GM23248 (cell line): ENCODE measurements at regions not wholly inside any gene's neighbourhood (a gene's known extent, or its start where the extent isn't known, plus 50 kb on each side); places are given as distances from the start of the nearest gene placed in this dataset.

Source experiments
- DNase-seq: peaks from one replicate; pipeline ENCODE4 v3.0.0-alpha.2; 2015
- H2AFZ ChIP-seq: fragments of 200-600 bp; sonication (generic); 2 replicates; pipeline ENCODE4 v1.6.1; 2016; ENCODE audit warnings: antibody characterized with exemption
- H3F3A ChIP-seq: fragments of 200-600 bp; sonication (generic); 2 replicates; pipeline ENCODE4 v1.6.1; 2016; ENCODE audit warnings: mild to moderate bottlenecking, antibody characterized with exemption, mixed run types; ENCODE audit not compliant: insufficient read depth
- H3K27ac ChIP-seq: fragments of 200-600 bp; sonication (generic); 2 replicates; pipeline ENCODE4 v1.5.1; 2016; ENCODE audit warnings: mild to moderate bottlenecking
- H3K27me3 ChIP-seq: fragments of 200-600 bp; sonication (generic); replicated peaks from 2 replicates; pipeline ENCODE4 v1.6.1; 2016; ENCODE audit warnings: mild to moderate bottlenecking; ENCODE audit not compliant: insufficient read depth
- H3K36me3 ChIP-seq: fragments of 200-600 bp; sonication (generic); 2 replicates; pipeline ENCODE4 v1.6.1; 2016; ENCODE audit warnings: low read depth, mild to moderate bottlenecking
- H3K4me1 ChIP-seq: fragments of 200-600 bp; sonication (generic); 2 replicates; pipeline ENCODE4 v1.6.1; 2016; ENCODE audit warnings: mild to moderate bottlenecking; ENCODE audit not compliant: insufficient read depth
- H3K4me2 ChIP-seq: fragments of 200-600 bp; sonication (generic); one replicate; pipeline ENCODE4 v1.6.1; 2016; ENCODE audit warnings: mild to moderate bottlenecking; ENCODE audit not compliant: unreplicated experiment
- H3K4me3 ChIP-seq: fragments of 200-600 bp; sonication (generic); 2 replicates; pipeline ENCODE4 v1.5.1; 2016; ENCODE audit warnings: mild to moderate bottlenecking
- H3K79me2 ChIP-seq: fragments of 200-600 bp; sonication (generic); 2 replicates; pipeline ENCODE4 v1.6.1; 2016; ENCODE audit warnings: mild to moderate bottlenecking; ENCODE audit not compliant: insufficient read depth
- H3K9ac ChIP-seq: fragments of 200-600 bp; sonication (generic); 2 replicates; pipeline ENCODE4 v1.6.1; 2016; ENCODE audit warnings: mild to moderate bottlenecking
- H3K9me2 ChIP-seq: fragments of 200-600 bp; sonication (generic); 2 replicates; pipeline ENCODE4 v1.6.1; 2016; ENCODE audit warnings: mixed run types, mild to moderate bottlenecking, moderate library complexity; ENCODE audit not compliant: insufficient read depth
- H3K9me3 ChIP-seq: fragments of 200-600 bp; sonication (generic); one replicate; pipeline ENCODE4 v1.6.1; 2017; ENCODE audit warnings: low read depth
- H4K20me1 ChIP-seq: fragments of 200-600 bp; sonication (generic); 2 replicates; pipeline ENCODE4 v1.6.0; 2016; ENCODE audit not compliant: insufficient read depth
- EZH2 ChIP-seq: fragments of 200-600 bp; sonication (generic); IDR thresholded peaks from 2 replicates; pipeline ENCODE4 v1.6.1; 2018; ENCODE audit warnings: antibody characterized with exemption, mild to moderate bottlenecking; ENCODE audit not compliant: insufficient read depth, poor library complexity, severe bottlenecking
- EZH2phosphoT487 ChIP-seq: fragments of 200-600 bp; sonication (generic); IDR thresholded peaks from 2 replicates; pipeline ENCODE4 v1.6.1; 2018; ENCODE audit warnings: antibody characterized with exemption, moderate library complexity, mild to moderate bottlenecking, low read depth; ENCODE audit not compliant: insufficient read depth
- WGBS, 2 experiments: methylation state at CpG; one replicate each; pipeline ENCODE4 v1.1.6; 2015 to 2017; ENCODE audit warnings: low lambda C conversion rate in 2 of 2, low coverage in 1 of 2; ENCODE audit errors: missing lambda C conversion rate in 2 of 2; 5-methylcytosine and 5-hydroxymethylcytosine counted together
- in situ Hi-C: fragments of 300-500 bp; cut with MboI; formaldehyde crosslinking; loops from 2 replicates; pipeline ENCODE4 v1.15.0; 2020

DNA sequence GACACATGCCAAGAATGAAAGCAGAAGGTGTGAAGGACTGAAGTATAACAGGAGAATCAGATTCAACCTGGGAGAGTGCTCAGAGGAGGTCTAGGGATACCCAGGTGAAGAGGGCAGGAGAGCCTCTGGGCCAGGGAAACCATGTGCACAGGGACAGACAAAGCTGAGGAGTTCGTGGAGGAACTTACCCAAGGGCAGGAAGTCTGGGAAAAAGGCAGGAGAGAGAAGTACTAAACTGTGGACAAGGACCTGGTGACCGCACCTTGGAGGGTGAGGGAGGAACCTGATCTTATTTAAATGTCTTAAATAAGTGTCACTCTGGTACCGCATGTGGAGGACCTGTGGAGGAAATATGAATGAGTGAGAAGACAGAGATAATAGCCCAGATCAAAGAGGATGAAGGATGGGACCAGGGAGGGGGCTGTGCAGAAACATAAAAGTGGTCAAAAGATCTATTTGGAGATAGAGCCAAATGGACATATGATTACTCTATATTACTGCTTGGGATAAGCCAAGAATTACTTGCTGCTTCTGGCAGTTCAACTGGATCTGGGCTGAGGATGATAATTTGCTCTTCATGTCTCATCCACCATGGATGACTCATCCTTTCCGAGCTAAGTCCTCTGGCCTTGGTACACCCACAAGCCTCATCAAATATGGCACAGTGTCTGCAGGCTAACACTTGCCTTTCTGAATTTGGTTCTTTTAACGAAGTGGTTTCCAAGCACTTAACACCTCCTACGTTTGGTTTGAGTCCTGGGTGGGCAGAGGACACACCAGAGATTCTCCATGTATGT is 116.9 kb upstream of the NMNAT3 start:
- in situ Hi-C loops = no loop called here
- H3K4me3 ChIP-seq = no peak overlapping the region
- DNase-seq = peak; percentile 28
- H3F3A ChIP-seq = no peaks in the 10 kb centered on the region
- H3K9ac ChIP-seq = no peak overlapping the region
- no peaks in the 10 kb centered on the region for H3K79me2 ChIP-seq
- H4K20me1 ChIP-seq = no peaks in the 10 kb centered on the region
- H3K27me3 ChIP-seq = no peaks in the 10 kb centered on the region
- H3K4me2 ChIP-seq = no peak overlapping the region
- WGBS, 2 experiments = 20 to 28% methylated on average over 6 of the region's 6 CpGs
- H3K27ac ChIP-seq = no peak overlapping the region
- H3K9me2 ChIP-seq = no peaks in the 10 kb centered on the region
- H3K4me1 ChIP-seq = no peaks in the 10 kb centered on the region
- H2AFZ ChIP-seq = no peak overlapping the region
- H3K36me3 ChIP-seq = no peaks in the 10 kb centered on the region
- TF ChIP-seq EZH2 (no peak), EZH2phosphoT487 (no peak)
- no peaks in the 10 kb centered on the region for H3K9me3 ChIP-seq

DNA sequence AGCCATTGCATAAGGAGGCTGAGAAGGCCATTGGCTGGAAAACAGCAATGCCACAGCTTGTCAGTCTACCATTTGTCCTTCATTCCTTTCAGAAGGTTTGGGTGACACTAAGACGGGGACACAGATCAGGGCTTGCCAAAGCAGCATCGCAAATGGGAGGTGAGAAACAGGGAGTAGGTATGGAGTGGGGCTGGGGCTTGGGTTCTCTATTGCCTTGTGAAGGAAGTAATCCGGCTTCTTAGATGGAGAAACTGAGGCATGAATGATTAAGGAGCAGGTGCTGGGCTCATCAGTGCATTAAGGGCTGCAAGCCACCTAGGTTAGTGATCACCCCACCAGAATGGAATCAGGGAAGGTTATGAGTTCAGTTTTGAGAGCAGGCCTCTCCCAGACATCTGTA is 115.6 kb upstream of the NMNAT3 start:
- 47 to 50% methylated on average over 3 of the region's 3 CpGs for WGBS, 2 experiments
- Histone ChIP-seq H3K27me3 (no peaks in the 10 kb centered on the region), H3K9me2 (no peaks in the 10 kb centered on the region), H3K4me1 (no peaks in the 10 kb centered on the region), H3K4me2 (no peak overlapping the region), H2AFZ (no peak overlapping the region), H3K9ac (no peak overlapping the region), H4K20me1 (no peaks in the 10 kb centered on the region), H3K36me3 (no peaks in the 10 kb centered on the region), H3K27ac (no peak overlapping the region), H3F3A (no peaks in the 10 kb centered on the region), H3K9me3 (no peaks in the 10 kb centered on the region), H3K4me3 (no peak overlapping the region), H3K79me2 (no peaks in the 10 kb centered on the region)
- no peak for DNase-seq
- no peak for TF ChIP-seq EZH2phosphoT487
- no peak for TF ChIP-seq EZH2
- in situ Hi-C loops = no loop called here

DNA sequence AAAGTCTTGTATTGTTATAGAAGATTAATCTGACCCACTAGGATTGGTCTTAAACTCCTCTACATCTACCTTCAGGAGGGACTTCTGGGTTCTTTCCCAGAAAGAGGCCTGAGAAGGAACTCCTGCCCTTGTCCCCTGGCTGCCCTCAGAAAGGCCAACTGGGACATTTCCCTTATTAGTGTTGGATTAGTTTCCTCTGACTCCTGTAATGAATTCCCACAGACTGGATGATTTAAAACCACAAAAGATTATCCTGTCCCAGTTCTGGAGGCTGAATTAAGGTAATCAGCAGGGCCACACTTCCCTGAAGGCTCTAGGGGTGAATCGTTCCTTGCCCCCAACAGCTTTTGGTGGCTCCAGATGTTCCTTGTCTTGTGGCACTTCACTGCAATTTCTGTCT is 102.8 kb upstream of the NMNAT3 start:
- H3K27me3 ChIP-seq = peaks cover 10% of the 10 kb centered on the region; the same call in 1 of the 2 replicates
- H3F3A ChIP-seq = no peaks in the 10 kb centered on the region
- 0 to 4% methylated on average over 1 of the region's 1 CpG for WGBS, 2 experiments
- H3K9me2 ChIP-seq = no peaks in the 10 kb centered on the region
- H3K4me1 ChIP-seq = no peaks in the 10 kb centered on the region
- TF ChIP-seq EZH2 = no peak
- TF ChIP-seq EZH2phosphoT487 = no peak
- H3K79me2 ChIP-seq = no peaks in the 10 kb centered on the region
- H2AFZ ChIP-seq = no peak overlapping the region
- no peaks in the 10 kb centered on the region for H3K9me3 ChIP-seq
- in situ Hi-C loops = no loop called here
- no peak for DNase-seq
- H3K9ac ChIP-seq = no peak overlapping the region
- H3K4me2 ChIP-seq = no peak overlapping the region
- H3K4me3 ChIP-seq = no peak overlapping the region
- no peaks in the 10 kb centered on the region for H4K20me1 ChIP-seq
- no peaks in the 10 kb centered on the region for H3K36me3 ChIP-seq
- no peak overlapping the region for H3K27ac ChIP-seq

DNA sequence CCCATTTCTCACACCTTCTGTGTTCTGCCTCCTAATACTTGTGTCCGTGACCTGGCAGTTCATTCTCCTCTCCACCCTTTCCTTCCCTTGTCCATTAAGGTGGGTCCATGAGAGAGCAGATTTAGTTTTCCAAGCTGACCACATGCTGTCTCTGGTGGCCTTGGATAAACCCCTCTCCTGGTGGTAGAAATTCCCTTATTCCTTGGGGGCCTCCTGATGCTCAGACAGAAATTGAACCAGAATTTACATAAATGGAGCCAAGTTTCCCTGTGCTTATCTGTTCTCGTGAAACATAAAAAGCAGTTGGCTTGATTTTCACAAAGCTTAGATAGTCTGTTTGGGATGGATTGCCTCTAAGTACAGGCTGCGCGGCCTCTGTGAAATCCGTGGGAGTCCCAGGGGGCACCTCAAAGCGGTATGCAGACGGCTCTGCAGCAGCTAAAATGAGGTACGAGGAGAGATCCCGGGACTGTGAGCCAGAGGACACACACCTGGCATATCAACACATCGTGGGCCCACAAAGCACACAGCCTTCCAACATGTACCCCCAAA is 101.0 kb upstream of the NMNAT3 start:
- H3K4me3 ChIP-seq = no peak overlapping the region
- H2AFZ ChIP-seq = no peak overlapping the region
- no peak overlapping the region for H3K9ac ChIP-seq
- H3K4me1 ChIP-seq = no peaks in the 10 kb centered on the region
- H3K79me2 ChIP-seq = no peaks in the 10 kb centered on the region
- 47 to 53% methylated on average over 10 of the region's 10 CpGs for WGBS, 2 experiments
- no peaks in the 10 kb centered on the region for H4K20me1 ChIP-seq
- H3K36me3 ChIP-seq = no peaks in the 10 kb centered on the region
- in situ Hi-C loops = no loop called here
- no peak overlapping the region for H3K4me2 ChIP-seq
- no peak for DNase-seq
- peaks cover 19% of the 10 kb centered on the region; the same call in 1 of the 2 replicates for H3K27me3 ChIP-seq
- H3F3A ChIP-seq = no peaks in the 10 kb centered on the region
- H3K27ac ChIP-seq = no peak overlapping the region
- TF ChIP-seq EZH2 (no peak), EZH2phosphoT487 (no peak)
- no peaks in the 10 kb centered on the region for H3K9me2 ChIP-seq
- no peaks in the 10 kb centered on the region for H3K9me3 ChIP-seq
